GM12874 (cell line): ENCODE measurements at regions not wholly inside any gene's neighbourhood (a gene's known extent, or its start where the extent isn't known, plus 50 kb on each side); places are given as distances from the start of the nearest gene placed in this dataset.

Experiments
- CTCF ChIP-seq: IDR thresholded peaks from 2 replicates; pipeline ENCODE4 v1.5.1; 2011; ENCODE audit warnings: low read depth, mild to moderate bottlenecking, control low read depth, low read length, moderate library complexity; ENCODE audit not compliant: insufficient read depth

- no peak for TF ChIP-seq CTCF
Measured at GRCh38 chr22:22364207-22364606, 119.6 kb downstream of the VPREB1 start.

GRCh38 chr22:22366537-22366936 lies 122.0 kb downstream of the VPREB1 start:
- no peak for TF ChIP-seq CTCF

GRCh38 chr22:22368516-22368915 lies 123.9 kb downstream of the VPREB1 start:
- no peak for TF ChIP-seq CTCF

GRCh38 chr22:22369219-22369963 lies 124.8 kb downstream of the VPREB1 start:
- TF ChIP-seq CTCF = 0 out of 2 replicates have a peak, but pooled peaks have one; percentile 6

- no peak for TF ChIP-seq CTCF
Measured at GRCh38 chr22:22369964-22370270, 125.3 kb downstream of the VPREB1 start.

- TF ChIP-seq CTCF = peak; percentile 13; the same call in 1 of the 2 replicates
Measured at GRCh38 chr22:22371031-22371541, 126.5 kb downstream of the VPREB1 start.

- TF ChIP-seq CTCF = no peak
Measured at GRCh38 chr22:22372086-22372485, 127.5 kb downstream of the VPREB1 start.

- no peak for TF ChIP-seq CTCF
Measured at GRCh38 chr22:22374163-22374562, 129.6 kb downstream of the VPREB1 start.
